ENCODE measurements at regions not wholly inside any gene's neighbourhood (a gene's known extent, or its start where the extent isn't known, plus 50 kb on each side); places are given as distances from the start of the nearest gene placed in this dataset.
"Not testable (repeated sequence)": the region's sequence is repeated elsewhere in the genome, so short reads cannot be mapped to it uniquely, and the experiment has no call there.

- ChIA-PET POLR2A (no interaction called here), CTCF (no interaction called here)
These were observed 965.5 kb upstream of the ATXN8OS start for GRCh38 chr13:69142101-69142500.

GRCh38 chr13:69124996-69125395, 982.6 kb upstream of the ATXN8OS start:
- POLR2A ChIA-PET = no interaction called here
- CTCF ChIA-PET = no interaction called here

GRCh38 chr13:69109891-69110525, 997.6 kb upstream of the ATXN8OS start:
- ChIA-PET POLR2A (no interaction called here), CTCF (no interaction called here)

GRCh38 chr13:69108486-69108885, 999.1 kb upstream of the ATXN8OS start:
- POLR2A ChIA-PET = no interaction called here

GRCh38 chr13:69107436-69107835, 1000.2 kb upstream of the ATXN8OS start:
- CTCF ChIA-PET = no interaction called here
- POLR2A ChIA-PET = no interaction called here

More at GRCh38 chr13:69108486-69108885, 999.1 kb upstream of the ATXN8OS start:
- CTCF ChIA-PET = no interaction called here

DNA sequence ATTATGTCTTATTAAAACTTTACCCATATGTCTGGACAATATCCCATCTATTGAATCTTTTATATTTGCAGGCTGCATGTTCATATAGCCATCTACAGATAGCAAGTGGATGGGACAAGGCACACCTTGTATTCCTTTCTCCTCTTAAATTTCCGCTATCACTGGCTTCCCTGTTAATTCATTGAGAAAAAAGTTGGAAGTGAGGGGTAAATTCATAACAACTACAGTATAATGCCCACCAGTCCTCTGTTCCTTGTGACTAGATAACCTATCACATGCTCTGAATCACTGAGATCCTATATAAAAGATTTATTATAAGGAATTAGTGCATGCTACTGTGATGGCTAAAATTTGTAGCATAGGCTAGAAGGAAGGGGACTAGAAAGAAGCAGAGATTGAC, 1005.8 kb upstream of the ATXN8OS start:
- ChIA-PET CTCF (no interaction called here), POLR2A (no interaction called here)

- ChIA-PET CTCF (no interaction called here), POLR2A (no interaction called here)
These were observed 1013.1 kb upstream of the ATXN8OS start for GRCh38 chr13:69094485-69094884.

- POLR2A ChIA-PET = no interaction called here
- CTCF ChIA-PET = no interaction called here
These were observed 1014.9 kb upstream of the ATXN8OS start for GRCh38 chr13:69092615-69093322.

- ChIA-PET CTCF (no interaction called here), POLR2A (no interaction called here)
These were observed 1030.4 kb upstream of the ATXN8OS start for GRCh38 chr13:69077267-69077666.

GRCh38 chr13:69069554-69070133, 1038.0 kb upstream of the ATXN8OS start:
- ChIA-PET POLR2A (no interaction called here), CTCF (no interaction called here)

- POLR2A ChIA-PET = no interaction called here
These were observed 1056.9 kb upstream of the ATXN8OS start for GRCh38 chr13:69050696-69051095.

GRCh38 chr13:69044629-69045028, 1063.0 kb upstream of the ATXN8OS start:
- POLR2A ChIA-PET = no interaction called here
- CTCF ChIA-PET = no interaction called here

More at GRCh38 chr13:69050696-69051095, 1056.9 kb upstream of the ATXN8OS start:
- CTCF ChIA-PET = no interaction called here

GRCh38 chr13:69040898-69041297, 1066.7 kb upstream of the ATXN8OS start:
- CTCF ChIA-PET = no interaction called here
- POLR2A ChIA-PET = no interaction called here

GRCh38 chr13:69035771-69036170, 1071.9 kb upstream of the ATXN8OS start:
- POLR2A ChIA-PET = no interaction called here
- CTCF ChIA-PET = no interaction called here

- POLR2A ChIA-PET = no interaction called here
These were observed 1078.7 kb upstream of the ATXN8OS start for GRCh38 chr13:69028936-69029335.

GRCh38 chr13:69020120-69020519, 1087.5 kb upstream of the ATXN8OS start:
- CTCF ChIA-PET = no interaction called here

More at GRCh38 chr13:69028936-69029335, 1078.7 kb upstream of the ATXN8OS start:
- CTCF ChIA-PET = no interaction called here

GRCh38 chr13:69018173-69018572, 1089.5 kb upstream of the ATXN8OS start:
- POLR2A ChIA-PET, CTCF ChIA-PET: not testable (repeated sequence)

More at GRCh38 chr13:69020120-69020519, 1087.5 kb upstream of the ATXN8OS start:
- POLR2A ChIA-PET = no interaction called here

- CTCF ChIA-PET = no interaction called here
- POLR2A ChIA-PET = no interaction called here
These were observed 1096.8 kb upstream of the ATXN8OS start for GRCh38 chr13:69010789-69011188.

DNA sequence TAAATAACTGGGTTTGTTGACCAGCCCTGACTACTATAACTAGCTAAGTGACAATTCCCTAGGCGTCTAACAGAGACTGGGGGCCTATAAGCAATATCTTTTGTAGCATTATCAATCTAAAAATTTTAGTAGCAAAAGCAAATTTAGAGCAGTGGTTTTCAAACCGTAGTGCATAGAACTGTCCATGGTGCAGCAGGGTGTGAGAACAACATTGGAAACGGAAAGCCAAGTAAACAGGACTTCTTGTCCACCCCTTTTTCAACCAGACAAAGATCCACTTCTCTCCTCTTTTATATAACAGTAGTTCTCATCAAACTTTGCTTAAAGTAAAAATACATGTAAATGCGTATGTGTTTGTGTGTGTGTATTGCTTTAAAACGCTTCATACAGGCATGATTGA, 1099.1 kb upstream of the ATXN8OS start:
- ChIA-PET POLR2A (no interaction called here), CTCF (no interaction called here)

- POLR2A ChIA-PET = no interaction called here
These were observed 1109.6 kb upstream of the ATXN8OS start for GRCh38 chr13:68998056-68998455.

DNA sequence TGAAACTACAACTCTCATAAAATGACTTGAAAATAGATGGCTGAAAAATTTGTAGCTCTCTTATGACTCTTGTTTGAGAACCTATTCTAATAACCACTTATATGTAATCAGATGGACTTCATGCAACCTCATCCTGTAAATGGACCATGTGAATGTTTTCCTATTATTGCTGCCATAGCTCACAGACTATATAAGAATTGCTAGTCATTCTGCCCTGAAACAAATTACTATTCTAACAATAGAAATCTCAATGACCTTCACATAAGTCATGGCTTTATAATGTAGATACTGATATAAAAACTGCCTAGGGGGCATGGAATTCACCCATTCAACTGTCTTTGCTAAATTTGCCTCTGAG, 1111.0 kb upstream of the ATXN8OS start:
- ChIA-PET CTCF (no interaction called here), POLR2A (no interaction called here)

More at GRCh38 chr13:68998056-68998455, 1109.6 kb upstream of the ATXN8OS start:
- CTCF ChIA-PET = no interaction called here
